ENCODE measurements at regions not wholly inside any gene's neighbourhood (a gene's known extent, or its start where the extent isn't known, plus 50 kb on each side); places are given as distances from the start of the nearest gene placed in this dataset.

DNA sequence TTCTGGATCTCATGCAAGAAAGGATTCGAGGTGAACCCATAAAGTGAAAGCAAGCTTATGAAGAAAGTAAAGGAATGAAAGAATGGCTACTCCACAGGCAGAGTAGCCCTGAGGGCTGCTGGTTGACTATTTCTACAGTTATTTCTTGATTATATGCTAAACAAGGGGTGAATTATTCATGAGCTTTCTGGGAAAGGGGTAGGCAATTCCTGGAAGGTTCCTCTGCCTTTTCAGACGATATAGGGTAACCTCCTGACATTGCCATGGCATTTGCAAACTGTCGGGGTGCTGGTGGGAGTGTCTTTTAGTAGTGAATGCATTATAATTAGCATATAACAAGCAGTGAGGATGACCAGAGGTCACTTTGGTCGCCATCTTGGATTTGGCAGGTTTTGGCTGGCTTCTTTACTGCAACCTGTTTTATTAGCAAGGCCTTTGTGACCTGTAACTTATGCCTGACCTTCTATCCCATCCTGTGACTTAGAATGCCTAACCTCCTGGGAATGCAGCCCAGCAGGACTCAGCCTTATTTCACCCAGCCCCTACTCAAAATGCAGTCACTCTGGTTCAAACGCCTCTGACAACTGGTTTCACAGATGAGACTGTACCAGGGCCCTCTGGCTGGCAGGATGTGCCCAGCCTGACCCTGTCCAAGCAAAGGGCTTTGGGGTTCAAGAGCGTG is 157.7 kb upstream of the SFSWAP start (continued):
- peak; percentile 76; the same call in 1 of the 2 replicates for TF ChIP-seq ZNF41 (CRISPR knock-in tag; conservative IDR thresholded peaks at IDR 0.05)
- no peak for TF ChIP-seq ZNF23 (CRISPR knock-in tag; IDR thresholded peaks at IDR 0.05)
- TF ChIP-seq CAMTA2 (CRISPR knock-in tag; conservative IDR thresholded peaks at IDR 0.05), result no peak
- no peak for TF ChIP-seq RUNX1 (IDR thresholded peaks at IDR 0.05; ENCODE audit: low read depth)
- no peak for TF ChIP-seq RCOR1 (IDR thresholded peaks at IDR 0.05; ENCODE audit: borderline replicate concordance in 1 of 2, low read depth in 2 of 2, low read length in 2 of 2)
- 0 out of 4 replicates have a peak, but pooled peaks of 1 of the 2 experiments have one; percentile 34 for TF ChIP-seq SRF (CRISPR knock-in tag; IDR thresholded peaks at IDR 0.05)
- no peak for TF ChIP-seq SRSF7 (optimal IDR thresholded peaks at IDR 0.05; ENCODE audit: low read depth, low read length)
- TF ChIP-seq, protein P1, sequence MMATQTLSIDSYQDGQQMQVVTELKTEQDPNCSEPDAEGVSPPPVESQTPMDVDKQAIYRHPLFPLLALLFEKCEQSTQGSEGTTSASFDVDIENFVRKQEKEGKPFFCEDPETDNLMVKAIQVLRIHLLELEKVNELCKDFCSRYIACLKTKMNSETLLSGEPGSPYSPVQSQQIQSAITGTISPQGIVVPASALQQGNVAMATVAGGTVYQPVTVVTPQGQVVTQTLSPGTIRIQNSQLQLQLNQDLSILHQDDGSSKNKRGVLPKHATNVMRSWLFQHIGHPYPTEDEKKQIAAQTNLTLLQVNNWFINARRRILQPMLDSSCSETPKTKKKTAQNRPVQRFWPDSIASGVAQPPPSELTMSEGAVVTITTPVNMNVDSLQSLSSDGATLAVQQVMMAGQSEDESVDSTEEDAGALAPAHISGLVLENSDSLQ (IDR thresholded peaks at IDR 0.05), result no peak
- TF ChIP-seq, protein P2, sequence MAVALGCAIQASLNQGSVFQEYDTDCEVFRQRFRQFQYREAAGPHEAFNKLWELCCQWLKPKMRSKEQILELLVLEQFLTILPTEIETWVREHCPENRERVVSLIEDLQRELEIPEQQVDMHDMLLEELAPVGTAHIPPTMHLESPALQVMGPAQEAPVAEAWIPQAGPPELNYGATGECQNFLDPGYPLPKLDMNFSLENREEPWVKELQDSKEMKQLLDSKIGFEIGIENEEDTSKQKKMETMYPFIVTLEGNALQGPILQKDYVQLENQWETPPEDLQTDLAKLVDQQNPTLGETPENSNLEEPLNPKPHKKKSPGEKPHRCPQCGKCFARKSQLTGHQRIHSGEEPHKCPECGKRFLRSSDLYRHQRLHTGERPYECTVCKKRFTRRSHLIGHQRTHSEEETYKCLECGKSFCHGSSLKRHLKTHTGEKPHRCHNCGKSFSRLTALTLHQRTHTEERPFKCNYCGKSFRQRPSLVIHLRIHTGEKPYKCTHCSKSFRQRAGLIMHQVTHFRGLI (CRISPR knock-in tag; IDR thresholded peaks at IDR 0.05), result peak; percentile 91
- no peak for TF ChIP-seq ZNF146 (CRISPR knock-in tag; IDR thresholded peaks at IDR 0.05; ENCODE audit: unreplicated experiment)
- TF ChIP-seq POLR2AphosphoS5 (IDR thresholded peaks at IDR 0.05; ENCODE audit: control insufficient read depth, insufficient read depth, low read depth, low read length), result no peak
- no peak for TF ChIP-seq CTBP1 (IDR thresholded peaks at IDR 0.05; ENCODE audit: borderline replicate concordance)
- TF ChIP-seq, protein P3, sequence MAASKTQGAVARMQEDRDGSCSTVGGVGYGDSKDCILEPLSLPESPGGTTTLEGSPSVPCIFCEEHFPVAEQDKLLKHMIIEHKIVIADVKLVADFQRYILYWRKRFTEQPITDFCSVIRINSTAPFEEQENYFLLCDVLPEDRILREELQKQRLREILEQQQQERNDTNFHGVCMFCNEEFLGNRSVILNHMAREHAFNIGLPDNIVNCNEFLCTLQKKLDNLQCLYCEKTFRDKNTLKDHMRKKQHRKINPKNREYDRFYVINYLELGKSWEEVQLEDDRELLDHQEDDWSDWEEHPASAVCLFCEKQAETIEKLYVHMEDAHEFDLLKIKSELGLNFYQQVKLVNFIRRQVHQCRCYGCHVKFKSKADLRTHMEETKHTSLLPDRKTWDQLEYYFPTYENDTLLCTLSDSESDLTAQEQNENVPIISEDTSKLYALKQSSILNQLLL (CRISPR knock-in tag; IDR thresholded peaks at IDR 0.05; ENCODE audit: borderline replicate concordance), result no peak
- TF ChIP-seq HCFC1 (IDR thresholded peaks at IDR 0.05; ENCODE audit: low read depth, low read length), result no peak
- TF ChIP-seq, protein P4, sequence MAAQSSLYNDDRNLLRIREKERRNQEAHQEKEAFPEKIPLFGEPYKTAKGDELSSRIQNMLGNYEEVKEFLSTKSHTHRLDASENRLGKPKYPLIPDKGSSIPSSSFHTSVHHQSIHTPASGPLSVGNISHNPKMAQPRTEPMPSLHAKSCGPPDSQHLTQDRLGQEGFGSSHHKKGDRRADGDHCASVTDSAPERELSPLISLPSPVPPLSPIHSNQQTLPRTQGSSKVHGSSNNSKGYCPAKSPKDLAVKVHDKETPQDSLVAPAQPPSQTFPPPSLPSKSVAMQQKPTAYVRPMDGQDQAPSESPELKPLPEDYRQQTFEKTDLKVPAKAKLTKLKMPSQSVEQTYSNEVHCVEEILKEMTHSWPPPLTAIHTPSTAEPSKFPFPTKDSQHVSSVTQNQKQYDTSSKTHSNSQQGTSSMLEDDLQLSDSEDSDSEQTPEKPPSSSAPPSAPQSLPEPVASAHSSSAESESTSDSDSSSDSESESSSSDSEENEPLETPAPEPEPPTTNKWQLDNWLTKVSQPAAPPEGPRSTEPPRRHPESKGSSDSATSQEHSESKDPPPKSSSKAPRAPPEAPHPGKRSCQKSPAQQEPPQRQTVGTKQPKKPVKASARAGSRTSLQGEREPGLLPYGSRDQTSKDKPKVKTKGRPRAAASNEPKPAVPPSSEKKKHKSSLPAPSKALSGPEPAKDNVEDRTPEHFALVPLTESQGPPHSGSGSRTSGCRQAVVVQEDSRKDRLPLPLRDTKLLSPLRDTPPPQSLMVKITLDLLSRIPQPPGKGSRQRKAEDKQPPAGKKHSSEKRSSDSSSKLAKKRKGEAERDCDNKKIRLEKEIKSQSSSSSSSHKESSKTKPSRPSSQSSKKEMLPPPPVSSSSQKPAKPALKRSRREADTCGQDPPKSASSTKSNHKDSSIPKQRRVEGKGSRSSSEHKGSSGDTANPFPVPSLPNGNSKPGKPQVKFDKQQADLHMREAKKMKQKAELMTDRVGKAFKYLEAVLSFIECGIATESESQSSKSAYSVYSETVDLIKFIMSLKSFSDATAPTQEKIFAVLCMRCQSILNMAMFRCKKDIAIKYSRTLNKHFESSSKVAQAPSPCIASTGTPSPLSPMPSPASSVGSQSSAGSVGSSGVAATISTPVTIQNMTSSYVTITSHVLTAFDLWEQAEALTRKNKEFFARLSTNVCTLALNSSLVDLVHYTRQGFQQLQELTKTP (IDR thresholded peaks at IDR 0.05; ENCODE audit: low read depth in 1 of 2, partially characterized antibody in 2 of 2), result no peak
- TF ChIP-seq, protein P5, sequence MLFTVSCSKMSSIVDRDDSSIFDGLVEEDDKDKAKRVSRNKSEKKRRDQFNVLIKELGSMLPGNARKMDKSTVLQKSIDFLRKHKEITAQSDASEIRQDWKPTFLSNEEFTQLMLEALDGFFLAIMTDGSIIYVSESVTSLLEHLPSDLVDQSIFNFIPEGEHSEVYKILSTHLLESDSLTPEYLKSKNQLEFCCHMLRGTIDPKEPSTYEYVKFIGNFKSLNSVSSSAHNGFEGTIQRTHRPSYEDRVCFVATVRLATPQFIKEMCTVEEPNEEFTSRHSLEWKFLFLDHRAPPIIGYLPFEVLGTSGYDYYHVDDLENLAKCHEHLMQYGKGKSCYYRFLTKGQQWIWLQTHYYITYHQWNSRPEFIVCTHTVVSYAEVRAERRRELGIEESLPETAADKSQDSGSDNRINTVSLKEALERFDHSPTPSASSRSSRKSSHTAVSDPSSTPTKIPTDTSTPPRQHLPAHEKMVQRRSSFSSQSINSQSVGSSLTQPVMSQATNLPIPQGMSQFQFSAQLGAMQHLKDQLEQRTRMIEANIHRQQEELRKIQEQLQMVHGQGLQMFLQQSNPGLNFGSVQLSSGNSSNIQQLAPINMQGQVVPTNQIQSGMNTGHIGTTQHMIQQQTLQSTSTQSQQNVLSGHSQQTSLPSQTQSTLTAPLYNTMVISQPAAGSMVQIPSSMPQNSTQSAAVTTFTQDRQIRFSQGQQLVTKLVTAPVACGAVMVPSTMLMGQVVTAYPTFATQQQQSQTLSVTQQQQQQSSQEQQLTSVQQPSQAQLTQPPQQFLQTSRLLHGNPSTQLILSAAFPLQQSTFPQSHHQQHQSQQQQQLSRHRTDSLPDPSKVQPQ (CRISPR knock-in tag; IDR thresholded peaks at IDR 0.05; ENCODE audit: borderline replicate concordance), result 0 out of 2 replicates have a peak, but pooled peaks have one; percentile 30
